Spleen (tissue), 7 donors: ENCODE measurements at regions not wholly inside any gene's neighbourhood (a gene's known extent, or its start where the extent isn't known, plus 50 kb on each side); places are given as distances from the start of the nearest gene placed in this dataset.

Source experiments
- CTCF ChIP-seq, 11 experiments: fragments of 200-600 bp in 7 of 11; fragments of 450-650 bp in 4 of 11; sonication (generic) in 4 of 11; IDR thresholded peaks in 8 of 11; conservative IDR thresholded peaks in 3 of 11; 1 replicate in 7 of 11; 2 replicates in 4 of 11; pipeline versions ENCODE4 v1.4.0 to v1.8.0; 2016 to 2021; ENCODE audit warnings: antibody characterized with exemption in 11 of 11, inconsistent platforms in 4 of 11, mild to moderate bottlenecking in 1 of 11
- POLR2A ChIP-seq, 3 donors: fragments of 450-650 bp; IDR thresholded peaks; one replicate each; pipeline ENCODE4 v1.5.1; 2017; ENCODE audit warnings: antibody characterized with exemption in 3 of 3, mild to moderate bottlenecking in 1 of 3
- donor health status: DM: no; HTN: no; CAD: no; lungs with moderate emphysema.
- donor health status: DM: no; HTN: no; CAD: no.
- donor health status: DM: no; HTN: no; CAD: no.

- no peak for TF ChIP-seq CTCF (IDR thresholded peaks at IDR 0.05 in 8 of 11, conservative IDR thresholded peaks at IDR 0.05 in 3 of 11)
- TF ChIP-seq POLR2A (IDR thresholded peaks at IDR 0.05) = no peak
Measured at GRCh38 chr18:34314847-34315246, 90.1 kb upstream of the NOL4 start.
